ENCODE measurements at regions not wholly inside any gene's neighbourhood (a gene's known extent, or its start where the extent isn't known, plus 50 kb on each side); places are given as distances from the start of the nearest gene placed in this dataset.
"Not testable (repeated sequence)": the region's sequence is repeated elsewhere in the genome, so short reads cannot be mapped to it uniquely, and the experiment has no call there.

- intact Hi-C loops (cut with micrococcal nuclease) = no loop called here
These were observed 218.7 kb upstream of the FERMT1 start for GRCh38 chr20:6341491-6341890.

GRCh38 chr20:6339176-6339575, 216.3 kb upstream of the FERMT1 start:
- intact Hi-C loops (cut with micrococcal nuclease) = no loop called here

- intact Hi-C loops (cut with micrococcal nuclease) = no loop called here
These were observed 210.3 kb upstream of the FERMT1 start for GRCh38 chr20:6333110-6333509.

- intact Hi-C loops (cut with micrococcal nuclease) = not testable (repeated sequence)
These were observed 198.4 kb upstream of the FERMT1 start for GRCh38 chr20:6321235-6321634.

GRCh38 chr20:6311841-6312655, 189.2 kb upstream of the FERMT1 start:
- intact Hi-C loops (cut with micrococcal nuclease) = no loop called here

GRCh38 chr20:6311097-6311496, 188.3 kb upstream of the FERMT1 start:
- intact Hi-C loops (cut with micrococcal nuclease) = no loop called here

GRCh38 chr20:6305536-6305935, 182.7 kb upstream of the FERMT1 start:
- intact Hi-C loops (cut with micrococcal nuclease) = no loop called here

- intact Hi-C loops (cut with micrococcal nuclease) = no loop called here
These were observed 179.2 kb upstream of the FERMT1 start for GRCh38 chr20:6302041-6302440.

- intact Hi-C loops (cut with micrococcal nuclease) = no loop called here
These were observed 176.6 kb upstream of the FERMT1 start for GRCh38 chr20:6299456-6299855.

GRCh38 chr20:6298049-6298448, 175.2 kb upstream of the FERMT1 start:
- intact Hi-C loops (cut with micrococcal nuclease) = no loop called here

- intact Hi-C loops (cut with micrococcal nuclease) = no loop called here
These were observed 173.0 kb upstream of the FERMT1 start for GRCh38 chr20:6295867-6296256.

- intact Hi-C loops (cut with micrococcal nuclease) = no loop called here
These were observed 172.5 kb upstream of the FERMT1 start for GRCh38 chr20:6295127-6295866.

GRCh38 chr20:6287471-6287870, 164.6 kb upstream of the FERMT1 start:
- intact Hi-C loops (cut with micrococcal nuclease) = no loop called here

GRCh38 chr20:6282642-6283041, 159.8 kb upstream of the FERMT1 start:
- intact Hi-C loops (cut with micrococcal nuclease) = no loop called here

GRCh38 chr20:6277661-6278240, 154.9 kb upstream of the FERMT1 start:
- intact Hi-C loops (cut with micrococcal nuclease) = no loop called here

- intact Hi-C loops (cut with micrococcal nuclease) = not testable (repeated sequence)
These were observed 147.6 kb upstream of the FERMT1 start for GRCh38 chr20:6270404-6270803.

GRCh38 chr20:6269168-6269873, 146.5 kb upstream of the FERMT1 start:
- intact Hi-C loops (cut with micrococcal nuclease) = no loop called here

GRCh38 chr20:6265204-6265904, 142.5 kb upstream of the FERMT1 start:
- intact Hi-C loops (cut with micrococcal nuclease) = no loop called here

- intact Hi-C loops (cut with micrococcal nuclease) = no loop called here
These were observed 130.6 kb upstream of the FERMT1 start for GRCh38 chr20:6253396-6253795.

- intact Hi-C loops (cut with micrococcal nuclease) = no loop called here
These were observed 122.6 kb upstream of the FERMT1 start for GRCh38 chr20:6245436-6245835.

GRCh38 chr20:6241591-6241990, 118.8 kb upstream of the FERMT1 start:
- intact Hi-C loops (cut with micrococcal nuclease) = no loop called here
